IgD-negative memory B cell (primary cell): ENCODE measurements at regions not wholly inside any gene's neighbourhood (a gene's known extent, or its start where the extent isn't known, plus 50 kb on each side); places are given as distances from the start of the nearest gene placed in this dataset.

Source experiments
- H3K27ac Mint-ChIP-seq, 3 donors: one replicate each; pipeline ENCODE4 v1.8.0; 2020 to 2022; ENCODE audit warnings: mild to moderate bottlenecking in 3 of 3, mixed read lengths in 3 of 3, moderate library complexity in 1 of 3
- H3K27me3 Mint-ChIP-seq: one replicate; pipeline ENCODE4 v1.8.0; 2021; ENCODE audit warnings: mixed read lengths
- H3K36me3 Mint-ChIP-seq: one replicate; pipeline ENCODE4 v1.8.0; 2020; ENCODE audit warnings: mild to moderate bottlenecking, mixed read lengths
- H3K4me1 Mint-ChIP-seq, 3 donors: one replicate each; pipeline ENCODE4 v1.8.0; 2020 to 2022; ENCODE audit warnings: mixed read lengths in 3 of 3, mild to moderate bottlenecking in 1 of 3
- H3K4me3 Mint-ChIP-seq, 4 donors: one replicate each; pipeline ENCODE4 v1.8.0; 2020 to 2022; ENCODE audit warnings: mild to moderate bottlenecking in 4 of 4, mixed read lengths in 4 of 4, moderate library complexity in 3 of 4
- H3K9me3 Mint-ChIP-seq, 3 donors: one replicate each; pipeline ENCODE4 v1.8.0; 2020 to 2021; ENCODE audit warnings: mixed read lengths in 3 of 3, mild to moderate bottlenecking in 1 of 3

DNA sequence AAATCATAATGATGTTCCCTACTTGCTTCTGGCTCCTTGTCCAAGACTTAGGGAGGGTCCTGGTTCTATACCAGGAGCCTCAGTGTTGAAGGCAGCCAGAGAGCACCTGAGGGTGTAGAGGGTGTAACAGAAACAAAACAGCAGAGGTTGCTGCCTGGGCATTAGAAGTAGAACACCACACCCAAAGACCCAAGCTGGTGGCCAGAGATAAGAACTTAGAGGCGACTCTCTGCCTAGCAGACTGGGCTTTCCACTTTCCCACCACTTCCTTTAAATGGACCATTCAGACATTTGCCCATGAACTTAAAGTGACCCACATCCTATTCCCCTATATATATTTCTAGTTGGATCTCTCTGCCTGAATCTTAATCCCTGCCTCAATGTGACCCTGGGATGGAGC, 189.8 kb downstream of the KLF13 start:
- Mint-ChIP-seq H3K4me3 (no peak overlapping the region), H3K36me3 (no peaks in the 10 kb centered on the region), H3K27ac (no peak overlapping the region), H3K27me3 (peaks cover 14% of the 10 kb centered on the region), H3K9me3 (peaks cover 0 to 2% (median 0%) of the 10 kb centered on the region in 3 donors), H3K4me1 (peaks cover 5 to 10% (median 8%) of the 10 kb centered on the region in 3 donors)

DNA sequence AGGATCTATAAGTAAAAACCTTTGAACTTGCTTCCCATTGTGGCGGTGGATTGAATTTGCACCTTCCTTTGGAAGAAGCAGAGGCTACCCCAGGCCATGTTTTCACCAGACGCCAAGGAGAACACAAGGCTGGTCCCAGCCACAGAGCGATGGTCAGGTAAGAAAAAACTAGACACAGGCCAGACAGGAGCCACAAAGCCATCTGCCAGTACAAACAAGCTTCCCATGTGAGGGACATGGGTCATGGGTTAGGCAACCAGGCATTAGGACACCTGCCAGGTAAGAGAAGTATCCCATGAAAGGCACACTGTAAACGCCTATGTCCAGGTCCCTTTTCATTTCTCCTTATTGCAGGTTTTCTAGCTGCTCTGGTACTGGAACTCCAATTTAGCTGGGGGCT, 190.2 kb downstream of the KLF13 start:
- H3K36me3 Mint-ChIP-seq, result no peaks in the 10 kb centered on the region
- H3K27me3 Mint-ChIP-seq, result peaks cover 14% of the 10 kb centered on the region
- H3K4me3 Mint-ChIP-seq, result no peak overlapping the region
- H3K27ac Mint-ChIP-seq, result no peak overlapping the region
- peaks cover 0 to 2% (median 0%) of the 10 kb centered on the region in 3 donors for H3K9me3 Mint-ChIP-seq
- H3K4me1 Mint-ChIP-seq, result peaks cover 5 to 8% (median 6%) of the 10 kb centered on the region in 3 donors

DNA sequence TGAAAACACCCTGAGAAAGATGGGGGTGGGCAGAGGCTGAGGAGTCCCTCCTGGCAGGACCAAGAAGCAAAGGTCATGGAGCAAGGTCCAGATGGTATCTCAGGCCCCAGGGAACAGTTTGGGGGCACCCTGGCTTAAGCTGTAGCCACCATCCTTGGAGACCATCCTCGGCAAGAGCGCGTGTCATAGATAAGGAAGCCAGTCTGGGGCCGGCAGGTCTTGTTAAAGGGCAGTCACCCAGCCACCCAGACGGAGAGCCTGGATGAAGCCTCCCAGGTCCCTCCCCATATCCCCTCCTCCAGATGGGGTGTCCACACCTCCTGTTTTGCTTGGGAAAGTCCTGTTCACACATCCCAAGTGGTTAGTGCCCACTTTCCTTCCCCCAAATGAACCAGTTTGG, 191.1 kb downstream of the KLF13 start:
- Mint-ChIP-seq H3K36me3 (no peaks in the 10 kb centered on the region), H3K4me3 (no peak overlapping the region), H3K4me1 (no peaks in the 10 kb centered on the region), H3K27ac (no peak overlapping the region), H3K9me3 (peaks cover 0 to 2% (median 0%) of the 10 kb centered on the region in 3 donors), H3K27me3 (peaks cover 11% of the 10 kb centered on the region)

DNA sequence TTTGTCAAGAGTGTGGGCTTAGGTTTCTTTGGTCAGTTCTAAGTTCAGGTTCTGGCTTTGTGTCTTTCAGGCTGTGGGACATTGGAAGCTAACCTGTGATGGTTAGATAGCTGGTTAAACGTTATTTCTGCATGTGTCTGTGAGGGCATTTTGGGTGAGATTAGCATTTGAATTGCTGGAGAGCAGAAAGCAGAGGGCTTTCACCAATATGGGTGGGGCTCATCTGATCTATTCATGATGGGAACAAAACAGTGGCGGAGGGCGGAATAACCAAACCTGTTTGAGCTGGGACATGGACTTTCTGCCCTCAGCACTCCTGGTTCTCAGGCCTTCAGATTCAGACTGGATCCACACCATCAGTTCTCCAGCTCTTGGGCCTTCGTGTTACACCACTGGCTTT, 195.4 kb downstream of the KLF13 start:
- peaks cover 0 to 2% (median 0%) of the 10 kb centered on the region in 3 donors for H3K9me3 Mint-ChIP-seq
- no peak overlapping the region for H3K27ac Mint-ChIP-seq
- H3K4me3 Mint-ChIP-seq, result no peak overlapping the region
- H3K4me1 Mint-ChIP-seq, result no peaks in the 10 kb centered on the region
- peaks cover 13% of the 10 kb centered on the region for H3K27me3 Mint-ChIP-seq
- H3K36me3 Mint-ChIP-seq, result no peaks in the 10 kb centered on the region

DNA sequence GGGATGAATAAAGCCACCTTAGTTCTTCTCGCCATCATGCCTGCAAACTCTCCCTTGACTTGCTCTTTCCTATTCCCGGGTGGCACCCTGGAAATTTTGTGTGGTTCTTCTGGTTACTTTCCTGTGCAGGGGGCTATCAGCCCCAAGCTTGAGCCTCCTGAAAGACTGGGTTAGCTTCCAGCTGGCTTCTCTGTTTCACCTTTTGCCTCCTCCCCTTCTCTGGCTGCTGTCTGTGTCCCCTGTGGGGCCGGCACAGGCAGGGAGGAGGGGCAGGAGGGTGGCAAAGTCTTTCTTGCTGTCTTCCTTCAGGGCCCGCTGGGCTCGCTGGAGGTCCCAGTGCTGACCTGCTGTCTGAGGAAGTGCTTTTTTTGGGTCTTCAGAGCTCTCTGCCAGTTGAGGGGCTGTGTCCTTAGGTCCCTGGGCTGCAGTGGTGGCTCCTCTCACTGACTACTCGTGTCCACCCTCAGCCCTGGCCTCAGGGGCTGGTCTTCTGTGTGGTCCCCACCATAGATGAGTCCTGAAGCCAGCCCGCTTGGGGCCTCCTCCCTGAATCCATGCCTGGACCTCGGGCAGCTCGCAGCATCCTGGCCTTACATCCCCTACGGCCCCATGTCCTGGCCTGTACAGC, 196.5 kb downstream of the KLF13 start:
- peaks cover 0 to 2% (median 0%) of the 10 kb centered on the region in 3 donors for H3K9me3 Mint-ChIP-seq
- no peak overlapping the region for H3K4me3 Mint-ChIP-seq
- H3K36me3 Mint-ChIP-seq, result peaks cover 2% of the 10 kb centered on the region
- H3K4me1 Mint-ChIP-seq, result no peaks in the 10 kb centered on the region
- peaks cover 13% of the 10 kb centered on the region for H3K27me3 Mint-ChIP-seq
- no peak overlapping the region for H3K27ac Mint-ChIP-seq

DNA sequence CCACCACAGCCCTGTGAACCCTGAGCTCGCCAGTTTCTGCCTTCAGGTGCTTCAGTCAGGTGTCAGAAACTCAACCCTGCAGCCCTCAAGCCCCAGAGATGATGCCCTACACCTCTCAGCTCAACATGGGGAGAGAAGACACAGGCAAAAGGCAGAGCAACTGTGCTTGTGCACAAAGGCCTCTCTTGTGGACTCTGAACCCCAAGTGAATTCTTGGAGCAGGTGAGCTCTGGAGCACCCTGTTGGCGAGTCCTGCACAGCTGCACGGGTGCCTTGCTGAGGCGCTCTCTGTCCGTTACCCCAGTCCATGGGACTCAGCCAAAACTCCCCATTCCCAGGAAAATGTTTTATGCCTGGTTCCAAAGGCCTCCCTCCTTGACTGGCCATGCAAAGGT, 197.0 kb downstream of the KLF13 start:
- peaks cover 0 to 2% (median 0%) of the 10 kb centered on the region in 3 donors for H3K9me3 Mint-ChIP-seq
- no peak overlapping the region for H3K27ac Mint-ChIP-seq
- H3K36me3 Mint-ChIP-seq, result peaks cover 2% of the 10 kb centered on the region
- H3K4me3 Mint-ChIP-seq, result no peak overlapping the region
- peaks cover 13% of the 10 kb centered on the region for H3K27me3 Mint-ChIP-seq
- H3K4me1 Mint-ChIP-seq, result no peaks in the 10 kb centered on the region

DNA sequence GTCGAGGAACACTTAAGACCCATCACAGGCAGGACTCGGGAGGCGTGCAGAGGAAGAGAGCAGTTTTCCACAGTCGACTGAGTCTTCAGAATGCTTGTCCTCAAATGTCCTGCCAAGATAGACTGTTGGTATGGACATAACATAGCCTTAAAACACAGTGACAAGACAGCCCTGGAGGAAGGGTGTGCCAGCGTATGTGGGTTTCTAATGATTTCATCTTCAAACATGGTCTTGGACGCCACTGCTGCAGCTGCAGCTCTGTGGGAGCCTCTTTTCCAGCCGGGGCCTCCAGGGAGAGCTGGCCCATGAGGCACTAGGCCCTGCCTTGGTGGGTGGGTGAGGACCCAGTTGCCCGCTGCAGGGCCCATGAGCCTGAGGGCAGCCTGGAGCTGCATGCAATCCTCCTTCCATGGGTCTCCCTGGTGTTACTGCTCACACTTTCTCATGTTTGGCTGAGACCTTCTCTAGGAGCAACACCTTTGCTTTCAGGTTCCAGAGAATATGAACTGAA, 198.6 kb downstream of the KLF13 start:
- Mint-ChIP-seq H3K36me3 (peaks cover 2% of the 10 kb centered on the region), H3K27ac (no peak overlapping the region), H3K4me1 (no peaks in the 10 kb centered on the region), H3K4me3 (no peak overlapping the region), H3K27me3 (peaks cover 16% of the 10 kb centered on the region), H3K9me3 (peaks cover 0 to 2% (median 1%) of the 10 kb centered on the region in 3 donors)

DNA sequence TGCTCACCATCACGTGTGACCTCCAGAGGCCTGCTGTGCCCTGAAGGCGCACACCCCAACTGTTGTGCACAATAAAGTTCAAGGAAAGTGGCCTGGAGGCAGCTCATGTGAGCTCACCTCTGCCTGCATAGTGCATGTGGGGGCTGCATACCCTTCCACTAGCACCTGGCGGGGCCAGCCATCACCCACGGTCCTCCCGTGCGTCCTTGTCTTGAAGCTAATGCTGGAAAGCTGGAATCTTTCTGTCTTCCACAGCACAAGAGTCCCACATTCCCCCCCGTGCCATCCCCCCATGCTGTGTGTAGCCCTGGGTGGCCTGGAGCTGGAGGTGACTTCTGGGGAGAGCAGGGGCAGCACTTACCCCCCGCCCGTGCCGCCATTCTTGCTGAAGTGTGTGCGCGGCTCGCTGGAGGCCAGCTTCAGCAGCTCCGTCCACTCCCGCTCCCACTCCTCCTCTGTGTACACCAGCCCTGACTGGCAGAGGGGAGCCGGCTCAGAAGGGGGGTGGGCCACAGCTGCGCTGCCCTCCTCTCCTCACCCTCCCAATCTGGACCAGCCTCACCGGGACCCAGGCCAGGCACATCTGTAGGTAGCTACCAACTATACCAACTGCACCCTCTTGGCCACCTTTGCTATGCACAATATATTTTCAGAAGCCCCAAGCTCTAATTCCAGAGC, 199.5 kb downstream of the KLF13 start:
- no peak overlapping the region for H3K4me3 Mint-ChIP-seq
- peaks cover 0 to 1% (median 0%) of the 10 kb centered on the region in 3 donors for H3K9me3 Mint-ChIP-seq
- H3K27me3 Mint-ChIP-seq, result peaks cover 16% of the 10 kb centered on the region
- peaks cover 2% of the 10 kb centered on the region for H3K36me3 Mint-ChIP-seq
- peak overlapping the region in 1 of 3 donors; percentile 62 for H3K27ac Mint-ChIP-seq
- no peaks in the 10 kb centered on the region for H3K4me1 Mint-ChIP-seq

DNA sequence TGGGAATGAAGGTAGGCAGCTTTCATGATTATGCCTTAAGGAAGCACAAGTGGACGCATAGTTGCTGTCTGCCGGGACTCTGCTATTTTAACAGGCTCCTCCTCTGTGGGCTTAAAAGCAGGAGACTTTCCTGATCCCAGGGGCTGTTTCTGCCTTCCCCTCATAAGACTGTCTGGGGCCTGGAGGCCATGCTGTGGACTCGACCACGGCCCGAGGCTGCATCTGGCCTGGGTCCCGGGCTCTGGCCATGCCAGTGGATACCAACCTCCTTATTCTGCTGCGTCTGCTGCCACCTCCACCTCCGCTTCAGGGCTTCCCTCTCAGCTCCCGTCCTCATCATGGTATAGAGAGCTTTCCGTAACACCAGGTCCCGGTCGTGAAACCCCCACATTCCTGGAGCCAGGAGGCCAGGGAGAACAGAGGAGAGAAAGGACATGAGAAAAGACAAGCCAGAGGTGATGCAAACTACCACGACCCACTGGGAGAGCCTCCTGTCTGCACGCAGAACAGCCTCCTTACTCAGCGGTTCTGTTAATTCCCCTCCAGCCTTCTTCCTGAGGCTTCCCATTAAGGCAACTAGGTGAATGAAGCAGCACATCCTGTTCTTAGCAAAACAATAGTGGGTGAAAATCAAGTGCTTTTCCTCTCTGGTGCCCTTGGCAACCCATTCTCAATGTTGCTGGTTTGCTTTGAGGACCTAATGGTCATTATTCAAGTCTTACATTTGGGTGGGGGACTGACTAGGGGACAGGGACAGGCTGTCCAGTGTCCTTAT, 200.5 kb downstream of the KLF13 start:
- H3K4me1 Mint-ChIP-seq, result no peaks in the 10 kb centered on the region
- H3K27me3 Mint-ChIP-seq, result peaks cover 16% of the 10 kb centered on the region
- peaks cover 2% of the 10 kb centered on the region for H3K36me3 Mint-ChIP-seq
- peaks cover 0 to 2% (median 1%) of the 10 kb centered on the region in 3 donors for H3K9me3 Mint-ChIP-seq
- H3K4me3 Mint-ChIP-seq, result no peak overlapping the region
- peak overlapping the region in 1 of 3 donors; percentile 29 for H3K27ac Mint-ChIP-seq

DNA sequence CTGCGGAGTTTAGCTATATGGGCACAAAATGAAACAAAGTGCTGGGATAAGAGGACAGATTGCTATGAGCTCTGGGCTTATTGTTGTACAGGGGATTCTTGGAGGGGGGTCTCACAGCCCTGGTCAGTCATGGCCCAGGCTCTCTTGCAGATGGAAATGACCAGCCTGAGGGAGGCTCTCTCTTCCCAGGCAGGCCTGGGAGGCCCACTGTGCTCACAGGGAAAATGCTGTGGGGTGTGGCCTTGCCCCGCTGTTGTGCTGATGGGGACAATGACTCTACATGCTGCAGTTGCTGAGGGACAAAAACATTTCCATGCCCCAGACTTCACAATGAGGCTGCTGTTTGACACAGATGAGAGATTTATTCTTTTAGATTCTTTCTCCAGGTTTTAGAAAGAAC, 202.2 kb downstream of the KLF13 start:
- no peak overlapping the region for H3K27ac Mint-ChIP-seq
- no peak overlapping the region for H3K4me3 Mint-ChIP-seq
- H3K36me3 Mint-ChIP-seq, result peaks cover 2% of the 10 kb centered on the region
- peaks cover 0 to 6% (median 1%) of the 10 kb centered on the region in 3 donors for H3K9me3 Mint-ChIP-seq
- H3K27me3 Mint-ChIP-seq, result peaks cover 15% of the 10 kb centered on the region
- H3K4me1 Mint-ChIP-seq, result no peaks in the 10 kb centered on the region

DNA sequence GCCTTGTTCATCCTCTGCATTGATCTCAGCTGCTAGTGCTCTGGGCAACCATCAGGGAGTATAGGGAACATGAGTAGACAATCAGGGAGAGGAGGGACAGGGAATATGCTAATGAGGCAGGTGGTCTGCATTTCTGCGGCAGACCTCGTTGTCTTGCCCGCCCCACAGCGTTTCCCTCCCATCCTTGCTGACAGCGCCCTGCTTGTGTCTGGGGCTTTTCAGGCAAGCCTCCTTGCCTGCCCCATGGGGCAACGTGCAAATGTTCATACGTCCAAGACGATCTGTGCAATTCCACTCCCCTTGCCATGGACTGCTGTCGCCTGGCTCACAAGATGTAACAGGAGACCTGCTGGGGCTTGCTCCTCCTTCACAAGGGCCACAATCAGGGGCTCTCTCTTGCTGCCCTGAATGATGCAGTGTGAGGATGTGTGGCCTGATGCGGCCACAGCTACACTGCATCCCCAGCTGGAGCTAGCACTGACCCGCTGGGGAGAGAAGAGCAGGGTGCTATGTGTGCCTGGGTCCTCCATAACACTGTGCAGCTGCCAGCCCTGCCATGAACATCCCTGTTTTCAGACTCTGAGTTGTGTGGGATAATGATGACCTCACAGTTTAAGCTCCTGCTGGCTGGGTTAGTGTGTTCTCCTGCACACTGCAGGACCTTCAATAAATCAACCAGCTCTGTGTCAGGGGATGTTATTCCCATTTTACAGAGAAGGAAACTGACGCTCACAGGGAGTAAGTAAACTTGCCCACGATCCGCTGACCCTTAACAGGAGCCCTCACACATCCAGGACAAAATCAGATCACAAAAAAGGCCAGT, 211.3 kb downstream of the KLF13 start:
- Mint-ChIP-seq H3K27me3 (peaks cover 22% of the 10 kb centered on the region), H3K4me1 (no peaks in the 10 kb centered on the region), H3K9me3 (peaks cover 0 to 5% (median 2%) of the 10 kb centered on the region in 3 donors), H3K4me3 (no peak overlapping the region), H3K27ac (no peak overlapping the region), H3K36me3 (no peaks in the 10 kb centered on the region)

DNA sequence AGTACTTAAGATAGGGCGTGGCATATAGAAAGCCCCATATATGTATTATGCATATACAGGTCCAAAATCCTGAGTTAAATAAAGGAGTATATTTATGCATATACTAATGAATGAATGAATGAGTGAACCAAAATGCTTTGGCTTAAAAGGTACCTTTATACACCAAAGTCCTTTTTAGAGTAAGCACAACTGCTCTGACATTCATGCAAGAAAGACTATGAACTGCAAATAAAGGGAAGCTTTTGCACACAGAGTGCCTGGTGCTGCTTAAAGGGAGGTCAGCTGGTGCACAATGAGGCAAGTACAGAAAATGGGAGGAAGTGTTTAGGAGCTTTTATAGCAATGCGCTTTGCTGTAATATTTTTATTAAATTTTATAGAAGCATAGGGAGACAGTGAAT, 214.0 kb downstream of the KLF13 start:
- peaks cover 23% of the 10 kb centered on the region for H3K27me3 Mint-ChIP-seq

DNA sequence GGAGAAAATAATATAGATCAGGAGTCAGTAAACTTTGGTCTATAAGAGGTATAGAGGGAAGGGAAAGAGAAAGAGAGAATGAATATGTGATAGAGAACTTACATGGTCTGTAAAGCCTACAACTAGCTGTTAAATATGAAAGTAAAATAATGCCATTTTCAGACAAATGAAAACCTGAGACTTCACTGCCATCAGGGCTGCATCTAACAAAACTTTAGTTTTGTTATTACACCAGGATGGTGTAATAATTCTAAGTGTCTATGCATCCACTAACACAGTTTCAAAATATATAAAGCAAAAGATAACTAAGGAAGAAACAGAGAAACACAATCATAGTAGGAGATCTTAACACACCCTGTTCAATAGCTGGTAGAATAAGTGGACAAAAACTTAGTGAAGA, 217.7 kb downstream of the KLF13 start:
- H3K9me3 Mint-ChIP-seq, result no peaks in the 10 kb centered on the region
- no peak overlapping the region for H3K27ac Mint-ChIP-seq
- H3K4me3 Mint-ChIP-seq, result no peak overlapping the region
- no peaks in the 10 kb centered on the region for H3K36me3 Mint-ChIP-seq
- peaks cover 17% of the 10 kb centered on the region for H3K27me3 Mint-ChIP-seq
- H3K4me1 Mint-ChIP-seq, result no peaks in the 10 kb centered on the region

More for the DNA sequence above, 214.0 kb downstream of the KLF13 start:
- Mint-ChIP-seq H3K9me3 (no peaks in the 10 kb centered on the region), H3K27ac (no peak overlapping the region), H3K36me3 (no peaks in the 10 kb centered on the region), H3K4me1 (no peaks in the 10 kb centered on the region), H3K4me3 (no peak overlapping the region)

DNA sequence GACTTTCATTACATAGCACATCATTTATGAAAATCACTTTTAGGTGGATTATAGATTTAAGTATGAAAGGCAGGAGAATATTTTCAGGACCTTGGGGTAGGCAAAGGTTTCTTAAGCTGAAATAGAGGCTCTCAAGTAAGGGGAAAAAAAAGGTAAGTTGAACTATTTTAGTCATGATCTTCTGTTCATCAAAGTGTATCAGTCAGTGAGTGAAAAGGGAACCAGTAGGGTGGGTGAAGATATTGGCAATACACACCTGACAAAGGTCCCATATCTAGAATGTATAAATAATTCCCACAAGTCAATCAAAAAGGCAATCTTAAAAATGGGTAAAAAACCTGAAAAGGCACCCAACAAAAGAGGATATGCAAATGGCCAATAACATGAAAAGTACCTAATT, 218.6 kb downstream of the KLF13 start:
- no peaks in the 10 kb centered on the region for H3K36me3 Mint-ChIP-seq
- no peak overlapping the region for H3K4me3 Mint-ChIP-seq
- peaks cover 14% of the 10 kb centered on the region for H3K27me3 Mint-ChIP-seq
- no peaks in the 10 kb centered on the region for H3K4me1 Mint-ChIP-seq
- no peaks in the 10 kb centered on the region for H3K9me3 Mint-ChIP-seq
- H3K27ac Mint-ChIP-seq, result no peak overlapping the region
